Mesothelial cell of epicardium (in vitro differentiated cells): ENCODE measurements at regions not wholly inside any gene's neighbourhood (a gene's known extent, or its start where the extent isn't known, plus 50 kb on each side); places are given as distances from the start of the nearest gene placed in this dataset.
"Not testable (repeated sequence)": the region's sequence is repeated elsewhere in the genome, so short reads cannot be mapped to it uniquely, and the experiment has no call there.

Experiments used
- DNase-seq, 2 experiments: peaks; one replicate each; pipeline ENCODE4 v3.0.0; 2021; ENCODE audit warnings: low spot score in 2 of 2; ENCODE audit not compliant: unreplicated experiment in 2 of 2
- H3K27ac Mint-ChIP-seq: 2 replicates; pipeline ENCODE4 v1.8.0; 2021; ENCODE audit warnings: mixed read lengths
- H3K27me3 Mint-ChIP-seq: 2 replicates; pipeline ENCODE4 v1.8.0; 2021; ENCODE audit warnings: low read depth, mixed read lengths
- H3K36me3 Mint-ChIP-seq: 2 replicates; pipeline ENCODE4 v1.8.0; 2021; ENCODE audit warnings: mixed read lengths
- H3K4me1 Mint-ChIP-seq: 2 replicates; pipeline ENCODE4 v1.8.0; 2021; ENCODE audit warnings: mixed read lengths
- H3K4me3 Mint-ChIP-seq: 2 replicates; pipeline ENCODE4 v1.8.0; 2021; ENCODE audit warnings: mild to moderate bottlenecking, moderate library complexity, mixed read lengths
- H3K9me3 Mint-ChIP-seq: 2 replicates; pipeline ENCODE4 v1.8.0; 2021; ENCODE audit warnings: mixed read lengths
- TF ChIP-seq, protein P1 (sequence below): fragments of 200-600 bp; sonication (generic); IDR thresholded peaks from one replicate; pipeline ENCODE4 v1.5.0; 2021; ENCODE audit warnings: antibody characterized with exemption; ENCODE audit not compliant: unreplicated experiment

GRCh38 chr5:99438619-99439018, 509.8 kb upstream of the CHD1 start:
- TF ChIP-seq, protein P1, sequence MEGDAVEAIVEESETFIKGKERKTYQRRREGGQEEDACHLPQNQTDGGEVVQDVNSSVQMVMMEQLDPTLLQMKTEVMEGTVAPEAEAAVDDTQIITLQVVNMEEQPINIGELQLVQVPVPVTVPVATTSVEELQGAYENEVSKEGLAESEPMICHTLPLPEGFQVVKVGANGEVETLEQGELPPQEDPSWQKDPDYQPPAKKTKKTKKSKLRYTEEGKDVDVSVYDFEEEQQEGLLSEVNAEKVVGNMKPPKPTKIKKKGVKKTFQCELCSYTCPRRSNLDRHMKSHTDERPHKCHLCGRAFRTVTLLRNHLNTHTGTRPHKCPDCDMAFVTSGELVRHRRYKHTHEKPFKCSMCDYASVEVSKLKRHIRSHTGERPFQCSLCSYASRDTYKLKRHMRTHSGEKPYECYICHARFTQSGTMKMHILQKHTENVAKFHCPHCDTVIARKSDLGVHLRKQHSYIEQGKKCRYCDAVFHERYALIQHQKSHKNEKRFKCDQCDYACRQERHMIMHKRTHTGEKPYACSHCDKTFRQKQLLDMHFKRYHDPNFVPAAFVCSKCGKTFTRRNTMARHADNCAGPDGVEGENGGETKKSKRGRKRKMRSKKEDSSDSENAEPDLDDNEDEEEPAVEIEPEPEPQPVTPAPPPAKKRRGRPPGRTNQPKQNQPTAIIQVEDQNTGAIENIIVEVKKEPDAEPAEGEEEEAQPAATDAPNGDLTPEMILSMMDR, result no peak
- Mint-ChIP-seq H3K36me3 (no peaks in the 10 kb centered on the region), H3K9me3 (no peaks in the 10 kb centered on the region), H3K4me3 (no peak overlapping the region), H3K27ac (no peak overlapping the region), H3K4me1 (no peaks in the 10 kb centered on the region), H3K27me3 (no peaks in the 10 kb centered on the region)
- DNase-seq, result no peak

DNA sequence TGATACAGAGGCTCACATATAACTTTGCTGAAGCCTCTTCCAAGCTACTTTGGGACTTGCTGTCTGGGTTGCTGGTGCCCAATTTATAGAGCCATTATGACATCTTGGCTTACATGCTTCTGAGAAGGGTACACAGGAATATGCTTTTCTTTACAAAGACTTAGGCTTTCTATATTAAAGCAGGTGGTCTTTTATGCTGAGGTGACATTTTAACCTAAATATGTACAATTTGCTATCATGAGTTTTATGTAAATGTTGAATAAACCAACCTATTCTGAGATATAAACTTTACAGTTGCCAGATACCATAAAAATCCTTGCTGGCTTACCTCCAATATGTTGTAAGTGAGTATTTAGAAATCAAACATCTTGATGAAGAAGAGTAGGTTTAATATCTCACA, 509.2 kb upstream of the CHD1 start:
- Mint-ChIP-seq H3K27ac (no peak overlapping the region), H3K4me1 (no peaks in the 10 kb centered on the region), H3K9me3 (no peaks in the 10 kb centered on the region), H3K4me3 (no peak overlapping the region), H3K27me3 (no peaks in the 10 kb centered on the region), H3K36me3 (no peaks in the 10 kb centered on the region)
- TF ChIP-seq, protein P1, result no peak
- DNase-seq, result no peak

GRCh38 chr5:99423396-99423795, 494.6 kb upstream of the CHD1 start:
- H3K4me1 Mint-ChIP-seq, H3K9me3 Mint-ChIP-seq, H3K27me3 Mint-ChIP-seq, H3K27ac Mint-ChIP-seq, H3K4me3 Mint-ChIP-seq, DNase-seq, H3K36me3 Mint-ChIP-seq: not testable (repeated sequence)

DNA sequence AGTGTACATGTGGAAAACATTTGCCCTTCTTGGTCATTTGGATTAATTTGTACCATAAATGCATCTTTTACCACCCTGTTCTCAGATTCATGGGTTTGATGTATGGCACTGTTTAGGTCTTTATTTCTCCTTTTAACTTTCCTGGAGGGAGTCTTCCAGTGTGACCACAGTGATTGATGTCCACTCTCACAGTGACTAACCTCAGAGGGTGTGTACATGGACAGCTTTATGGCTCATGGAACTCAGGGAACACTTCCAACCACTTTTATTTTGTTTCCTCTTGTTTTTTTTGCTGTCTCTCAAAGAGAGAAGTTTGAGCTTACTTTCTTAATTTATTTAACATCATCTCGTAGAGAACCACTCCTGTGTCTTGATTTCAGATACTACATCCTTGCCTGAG, 489.8 kb upstream of the CHD1 start:
- not testable (repeated sequence) for H3K9me3 Mint-ChIP-seq, H3K36me3 Mint-ChIP-seq, H3K4me1 Mint-ChIP-seq, H3K27me3 Mint-ChIP-seq, H3K27ac Mint-ChIP-seq, H3K4me3 Mint-ChIP-seq, DNase-seq

DNA sequence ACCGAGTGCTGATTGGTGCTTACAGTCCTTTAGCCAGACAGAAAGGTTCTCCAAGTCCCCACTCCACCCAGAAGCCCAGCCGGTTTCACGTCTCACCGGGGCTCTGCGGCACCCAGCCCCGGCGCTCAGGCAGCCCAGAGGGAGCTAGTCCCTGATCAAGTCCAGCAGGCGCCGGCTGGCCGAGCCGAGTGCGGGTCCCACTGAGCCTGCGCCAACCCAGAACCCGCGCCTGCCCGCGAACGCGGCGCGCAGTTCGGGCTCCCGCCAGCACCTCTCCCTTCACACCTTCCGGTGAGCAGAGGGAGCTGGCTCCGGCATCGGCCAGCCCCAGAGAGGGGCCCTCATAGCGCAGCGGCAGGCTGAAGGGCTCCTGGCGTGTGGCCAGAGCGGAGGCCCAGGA, 481.6 kb upstream of the CHD1 start:
- not testable (repeated sequence) for H3K4me3 Mint-ChIP-seq, H3K9me3 Mint-ChIP-seq, H3K36me3 Mint-ChIP-seq, H3K27ac Mint-ChIP-seq, H3K4me1 Mint-ChIP-seq, DNase-seq, H3K27me3 Mint-ChIP-seq

DNA sequence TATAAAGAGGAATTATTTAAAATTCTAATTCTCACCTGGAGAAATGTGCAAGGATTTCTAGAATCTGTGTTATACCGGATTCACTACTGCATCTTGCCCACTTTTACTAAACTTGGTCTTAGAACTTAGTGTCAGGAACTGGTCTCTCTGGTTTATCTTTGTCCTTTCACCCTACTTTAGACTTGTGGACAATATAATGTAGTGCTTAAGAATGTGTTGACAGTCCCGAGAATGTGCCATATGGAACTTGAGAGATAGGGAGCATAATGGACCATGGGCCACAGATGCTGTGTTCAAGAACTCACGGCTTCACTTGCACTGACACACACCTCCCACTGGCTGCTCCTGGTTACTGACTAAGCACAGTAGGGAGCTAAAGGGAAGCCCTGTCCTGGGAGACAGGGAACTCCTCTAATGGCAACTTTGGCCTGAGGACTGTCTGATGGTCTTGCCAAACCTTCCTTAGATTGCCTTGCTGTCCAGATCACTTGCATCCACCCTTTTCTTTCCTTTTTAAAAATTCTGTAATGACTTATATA, 476.0 kb upstream of the CHD1 start:
- not testable (repeated sequence) for H3K4me1 Mint-ChIP-seq, H3K9me3 Mint-ChIP-seq, H3K36me3 Mint-ChIP-seq, H3K27ac Mint-ChIP-seq, H3K4me3 Mint-ChIP-seq, H3K27me3 Mint-ChIP-seq, DNase-seq

DNA sequence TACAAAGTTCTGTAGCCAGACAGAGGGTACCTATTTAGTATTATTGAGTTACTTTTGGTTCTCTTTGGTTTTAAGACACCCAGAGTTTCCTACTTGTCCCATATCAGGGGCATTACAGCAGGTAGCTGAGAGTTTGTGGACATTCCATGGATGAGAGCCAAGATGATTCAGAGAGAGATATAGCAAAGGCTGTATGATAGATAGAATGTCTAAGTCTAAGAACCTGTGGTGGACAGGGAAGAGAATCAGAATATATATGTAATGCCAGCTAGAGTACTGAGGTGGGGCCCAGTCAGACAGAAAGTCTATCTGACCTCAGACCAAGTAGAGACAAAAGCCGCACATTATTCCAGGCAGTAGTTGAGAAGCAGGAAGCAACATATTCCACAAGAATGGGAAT, 471.8 kb upstream of the CHD1 start:
- not testable (repeated sequence) for H3K36me3 Mint-ChIP-seq, DNase-seq, H3K27me3 Mint-ChIP-seq

DNA sequence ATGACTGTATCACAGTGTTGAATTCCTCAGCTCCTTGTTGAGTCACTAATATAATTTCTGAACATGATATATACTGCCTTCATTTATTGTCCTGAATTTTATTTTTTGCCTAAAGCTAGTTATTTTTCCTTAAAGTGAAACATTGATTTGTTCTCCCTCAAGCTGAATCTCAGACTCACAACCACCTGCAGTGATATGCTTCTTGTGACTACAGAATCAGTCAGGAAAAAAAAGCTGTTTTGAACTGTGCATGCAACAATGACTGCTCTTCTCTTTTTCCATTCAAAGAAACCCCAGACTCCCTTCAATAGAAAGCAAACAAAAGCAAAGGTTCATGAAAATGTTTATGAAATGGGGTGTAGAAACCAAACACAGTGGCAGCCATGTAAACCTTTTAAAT, 470.2 kb upstream of the CHD1 start:
- DNase-seq, result no peak
- no peak overlapping the region for H3K4me3 Mint-ChIP-seq
- peaks cover 3% of the 10 kb centered on the region for H3K27me3 Mint-ChIP-seq
- H3K36me3 Mint-ChIP-seq, result no peaks in the 10 kb centered on the region
- no peak overlapping the region for H3K27ac Mint-ChIP-seq
- TF ChIP-seq, protein P1, result no peak
- no peaks in the 10 kb centered on the region for H3K4me1 Mint-ChIP-seq
- peaks cover 13% of the 10 kb centered on the region for H3K9me3 Mint-ChIP-seq

More for the DNA sequence above, 471.8 kb upstream of the CHD1 start:
- H3K4me1 Mint-ChIP-seq, H3K4me3 Mint-ChIP-seq, H3K9me3 Mint-ChIP-seq, H3K27ac Mint-ChIP-seq: not testable (repeated sequence)
